Activated CD4-positive, CD25-positive, alpha-beta regulatory T cell treated with anti-CD3 and anti-CD28 coated beads, Interleukin-2, amount 50 U/mL, for 24 hours (primary cell): ENCODE measurements at regions not wholly inside any gene's neighbourhood (a gene's known extent, or its start where the extent isn't known, plus 50 kb on each side); places are given as distances from the start of the nearest gene placed in this dataset.
"Not testable (repeated sequence)": the region's sequence is repeated elsewhere in the genome, so short reads cannot be mapped to it uniquely, and the experiment has no call there.

Experiments
- ATAC-seq, 2 donors: fragments of 150-1000 bp; cut with Tn5 transposase; one replicate each; pipeline ENCODE4 v1.10.0; 2021; ENCODE audit warnings: mild to moderate bottlenecking in 1 of 2, moderate library complexity in 1 of 2

DNA sequence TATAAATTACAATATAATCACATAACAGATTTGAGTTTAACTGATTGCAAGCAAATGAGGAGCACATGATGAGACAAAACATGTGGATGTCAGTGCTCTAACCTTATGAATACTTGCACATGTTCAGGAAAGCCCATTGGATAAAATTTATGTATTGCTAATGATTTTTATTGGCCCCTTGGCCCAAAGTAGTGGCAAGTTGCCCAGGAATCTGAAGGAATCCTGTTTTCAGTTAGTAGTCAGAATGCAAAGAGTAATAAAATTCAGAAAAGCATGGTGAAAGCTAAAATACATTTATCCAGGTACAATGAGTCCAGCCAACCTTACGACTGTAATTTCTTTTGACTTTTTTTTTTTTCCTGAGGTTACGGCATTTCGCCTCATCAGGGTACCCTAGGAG lies 1539.4 kb downstream of the EFNB2 start:
- no peak for ATAC-seq

- ATAC-seq = no peak
Observed at GRCh38 chr13:104993708-104994107, 1541.8 kb downstream of the EFNB2 start.

GRCh38 chr13:104987621-104988020 lies 1547.8 kb downstream of the EFNB2 start:
- ATAC-seq = no peak

DNA sequence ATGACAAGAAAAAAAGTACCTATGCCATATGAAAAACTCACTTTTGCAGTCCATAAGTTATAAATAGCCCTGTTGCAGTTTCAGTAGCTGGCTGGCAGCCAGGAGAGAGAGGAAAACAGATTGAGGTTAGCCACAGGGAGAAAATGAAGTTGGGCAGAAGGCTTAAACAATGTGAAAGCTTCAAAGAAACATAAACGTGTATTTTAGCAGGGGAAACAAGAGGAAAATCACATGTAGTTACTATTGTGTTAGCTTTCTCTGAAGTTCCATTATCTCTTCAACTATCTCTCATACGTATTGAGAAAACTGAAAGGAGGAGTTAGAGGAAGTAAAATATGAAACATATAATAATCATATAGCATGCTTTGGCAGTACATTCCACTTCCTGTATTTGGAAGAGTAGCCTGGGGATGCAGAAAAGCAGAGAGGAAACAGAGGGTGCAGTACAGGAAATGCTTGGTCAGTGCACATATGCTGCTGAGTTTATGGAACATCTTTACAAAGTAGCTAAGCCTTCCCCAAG lies 1551.1 kb downstream of the EFNB2 start:
- ATAC-seq = no peak

- ATAC-seq = no peak
Observed at GRCh38 chr13:104983601-104984000, 1551.9 kb downstream of the EFNB2 start.

DNA sequence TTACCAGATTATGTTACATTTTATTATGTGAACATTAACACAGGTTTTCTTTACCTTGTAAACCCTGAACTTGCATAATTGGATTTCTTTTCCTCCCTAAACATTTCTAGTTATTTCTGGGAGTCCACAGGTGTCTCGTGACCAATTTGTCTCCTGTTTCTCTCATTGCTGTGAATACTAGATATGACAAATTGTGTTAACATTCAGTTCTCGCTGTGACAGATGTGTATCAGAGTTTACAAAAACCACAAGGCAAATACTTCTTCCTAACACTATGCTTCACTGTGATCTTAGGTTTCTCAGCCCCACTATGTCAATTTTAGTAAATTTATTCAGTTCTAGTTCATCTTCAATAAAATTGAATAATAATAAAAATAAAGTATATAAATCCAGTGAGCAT lies 1554.9 kb downstream of the EFNB2 start:
- no peak for ATAC-seq

- ATAC-seq = no peak
Observed at GRCh38 chr13:104979281-104980030, 1556.0 kb downstream of the EFNB2 start.

DNA sequence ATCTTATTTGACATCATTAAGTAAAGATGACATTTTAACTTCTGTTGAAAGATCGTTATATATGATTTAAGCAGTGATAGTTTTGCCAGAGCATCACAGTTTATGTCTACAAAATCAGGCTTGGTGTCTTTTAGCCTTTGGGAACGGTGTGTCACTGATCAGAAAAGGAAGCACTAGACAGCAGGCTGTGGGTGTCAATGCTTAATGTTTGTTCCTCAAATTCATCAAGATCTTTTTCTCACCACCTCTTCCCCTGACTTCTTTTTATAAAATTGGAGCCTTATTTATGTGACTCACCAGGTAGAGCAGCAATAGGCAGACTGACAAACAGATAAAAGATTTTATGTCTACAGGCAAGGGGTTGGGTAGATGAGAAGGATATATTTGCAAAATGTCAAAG lies 1558.5 kb downstream of the EFNB2 start:
- ATAC-seq = no peak

DNA sequence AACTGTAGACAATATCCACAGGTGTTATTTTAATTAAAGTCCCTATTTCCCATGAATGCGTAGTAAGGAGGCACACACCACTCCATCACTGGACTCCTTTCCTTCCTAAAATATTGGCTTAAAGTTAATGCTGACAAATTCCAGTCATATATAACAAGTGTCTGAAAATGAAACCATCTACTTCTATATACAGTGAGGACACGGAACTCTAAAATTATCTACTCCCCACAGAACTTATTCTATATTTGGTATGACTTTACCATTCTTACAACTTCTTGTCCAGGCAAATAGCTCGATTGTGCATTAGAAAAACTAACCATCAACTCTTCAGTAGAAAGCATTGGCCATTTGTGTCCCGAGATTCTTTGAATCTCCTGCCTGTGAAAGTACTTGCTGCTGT lies 1560.2 kb downstream of the EFNB2 start:
- ATAC-seq = no peak

DNA sequence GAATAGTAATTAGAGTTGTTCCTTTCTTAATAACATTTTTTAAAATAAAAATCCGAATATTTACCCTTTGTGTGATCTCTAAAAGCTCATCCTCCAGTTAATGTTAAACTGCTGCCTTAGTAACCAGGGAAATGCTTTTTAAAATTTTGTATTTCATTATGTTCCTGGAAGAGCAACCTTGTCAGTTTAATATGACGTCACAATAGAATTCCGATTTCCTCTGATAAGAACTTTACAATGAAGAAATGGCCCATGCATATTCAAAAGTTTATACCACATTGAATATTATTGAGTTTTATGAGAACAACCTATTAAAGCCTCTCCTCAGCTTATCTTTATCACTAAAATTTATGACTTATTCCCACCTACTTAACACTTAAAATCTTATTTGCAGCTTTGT lies 1566.6 kb downstream of the EFNB2 start:
- no peak for ATAC-seq

- no peak for ATAC-seq
Observed at GRCh38 chr13:104967836-104968630, 1567.4 kb downstream of the EFNB2 start.

- ATAC-seq = no peak
Observed at GRCh38 chr13:104967376-104967775, 1568.1 kb downstream of the EFNB2 start.

DNA sequence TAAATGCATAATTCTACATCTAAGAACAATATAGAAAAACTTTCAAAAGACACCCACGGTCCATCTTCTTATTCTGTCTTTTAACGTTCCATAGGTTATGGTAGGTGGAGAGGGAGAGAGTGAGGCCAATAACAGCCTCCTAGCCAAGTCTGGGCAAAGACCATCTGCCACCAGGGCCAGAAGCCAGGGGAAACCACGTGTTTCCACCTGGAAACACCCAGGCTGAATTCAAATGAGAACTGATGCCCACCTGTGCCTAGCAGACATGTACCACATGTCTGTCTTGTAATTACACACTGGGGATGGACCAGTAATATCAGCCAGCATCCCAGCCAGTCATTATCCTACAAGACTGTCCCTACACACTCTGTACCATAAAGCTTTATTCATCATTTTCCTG lies 1573.1 kb downstream of the EFNB2 start:
- no peak for ATAC-seq

DNA sequence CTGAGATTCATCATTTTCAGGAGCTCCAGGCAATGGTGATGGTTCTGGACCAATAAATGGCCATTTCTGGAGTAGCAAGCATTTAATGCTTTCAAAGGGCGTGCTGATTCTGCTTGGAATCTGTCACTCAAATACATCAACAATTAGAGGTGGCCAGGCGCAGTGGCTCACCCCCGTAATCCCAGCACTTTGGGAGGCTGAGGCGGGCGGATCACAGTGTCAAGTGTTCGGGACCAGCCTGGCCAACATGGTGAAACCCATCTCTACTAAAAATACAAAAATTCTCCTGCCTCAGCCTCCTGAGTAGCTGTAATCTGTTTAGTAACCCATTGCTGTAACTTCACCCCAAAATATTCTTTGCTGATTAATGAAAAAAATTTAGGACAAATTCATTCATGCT lies 1574.2 kb downstream of the EFNB2 start:
- no peak for ATAC-seq

GRCh38 chr13:104954210-104954609 lies 1581.3 kb downstream of the EFNB2 start:
- ATAC-seq = no peak

- no peak for ATAC-seq
Observed at GRCh38 chr13:104953588-104953987, 1581.9 kb downstream of the EFNB2 start.

DNA sequence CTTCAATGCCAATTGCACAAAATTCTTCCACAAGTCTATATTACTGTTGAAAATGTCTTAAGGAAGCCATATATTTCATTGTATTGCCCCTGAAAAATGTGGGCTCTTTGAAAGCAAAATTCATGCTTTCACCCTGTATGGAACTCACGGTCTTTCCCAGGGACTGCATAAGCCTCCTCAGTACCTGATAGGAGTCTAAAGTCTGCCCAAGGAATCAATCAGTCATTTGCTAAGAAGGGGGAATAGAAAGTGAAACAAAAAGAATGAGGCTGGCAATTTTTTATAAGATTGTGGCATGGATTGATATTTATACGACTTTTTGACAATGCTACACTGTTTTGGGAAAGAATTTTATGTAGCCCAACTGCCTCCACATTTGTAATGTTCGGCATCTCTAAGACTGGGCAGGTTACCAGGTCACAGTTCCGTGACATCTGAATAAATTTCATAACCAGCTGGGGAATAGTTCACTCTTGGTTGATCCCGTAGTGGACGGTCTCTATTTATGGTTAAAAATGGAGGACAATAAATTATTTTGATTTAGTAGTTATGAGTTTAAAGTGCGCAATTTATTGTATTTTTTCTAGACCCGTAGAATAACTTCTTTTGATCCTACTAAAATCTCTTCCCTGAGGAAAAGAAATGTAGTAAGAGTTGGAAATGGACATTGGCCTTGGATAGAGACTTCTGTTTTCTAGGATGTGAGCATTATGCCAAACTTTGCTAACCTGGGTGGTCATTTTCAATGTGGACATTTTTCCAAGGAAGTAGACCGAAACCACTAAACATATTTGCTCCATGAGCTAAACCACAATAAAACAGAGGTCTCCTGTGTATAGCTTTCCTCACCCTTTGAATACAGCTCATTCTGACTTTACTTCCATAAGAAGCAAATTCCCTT lies 1585.4 kb downstream of the EFNB2 start:
- no peak for ATAC-seq

GRCh38 chr13:104944176-104944575 lies 1591.3 kb downstream of the EFNB2 start:
- ATAC-seq = no peak

DNA sequence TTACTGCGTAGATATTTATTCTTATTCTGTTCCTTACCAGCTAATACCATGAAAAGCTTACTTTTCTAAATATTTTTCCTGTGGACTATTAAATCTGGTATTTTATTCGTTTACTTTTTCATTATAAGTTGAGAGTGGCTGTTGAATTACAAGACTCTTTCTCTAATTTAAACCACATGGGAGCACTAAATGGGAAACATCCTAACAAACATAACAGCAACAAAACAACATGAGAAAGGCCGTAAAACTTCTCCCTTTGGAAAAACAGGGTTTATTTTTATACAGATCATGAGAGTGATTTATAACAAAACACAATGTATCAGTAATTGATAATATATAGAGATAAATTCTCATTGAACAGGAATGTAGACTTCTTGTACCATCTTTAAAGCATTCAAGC lies 1592.1 kb downstream of the EFNB2 start:
- no peak for ATAC-seq

DNA sequence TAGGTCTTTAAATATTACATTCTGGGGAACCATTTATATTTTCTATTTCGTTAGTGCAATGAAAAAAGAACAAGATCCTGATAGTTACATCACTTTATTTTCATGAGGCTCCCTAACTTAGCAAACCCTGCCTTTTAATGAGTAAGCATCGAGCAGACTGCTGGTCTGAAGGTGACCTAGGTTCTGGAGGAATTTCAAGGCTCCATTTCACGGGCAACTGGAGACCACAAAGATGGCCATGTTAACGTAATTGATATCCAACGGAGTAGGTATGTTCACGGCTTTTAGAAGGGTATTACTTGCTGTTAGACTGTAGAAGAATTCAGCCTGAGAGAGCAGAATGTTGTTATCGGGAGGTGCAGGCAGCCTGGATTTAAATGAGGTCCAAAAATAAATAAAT lies 1597.6 kb downstream of the EFNB2 start:
- ATAC-seq = no peak

DNA sequence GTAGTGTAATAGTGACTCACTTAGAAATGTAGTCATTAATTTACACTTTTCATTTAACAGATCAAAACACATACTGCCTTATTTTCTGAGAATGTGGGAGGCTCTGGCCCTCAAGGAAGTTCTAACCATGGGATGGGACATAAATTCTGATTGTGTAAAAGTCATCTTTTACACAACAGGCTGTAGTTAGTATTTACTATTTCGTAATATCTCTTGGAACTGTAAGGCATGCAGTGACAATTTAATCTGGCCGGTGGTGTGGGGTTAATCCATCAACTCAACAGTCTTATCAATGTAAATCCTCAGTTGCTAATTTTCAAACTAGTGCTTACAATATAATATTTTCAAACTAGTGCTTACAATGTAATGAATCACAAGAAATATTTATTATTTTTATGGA lies 1599.2 kb downstream of the EFNB2 start:
- ATAC-seq = no peak

DNA sequence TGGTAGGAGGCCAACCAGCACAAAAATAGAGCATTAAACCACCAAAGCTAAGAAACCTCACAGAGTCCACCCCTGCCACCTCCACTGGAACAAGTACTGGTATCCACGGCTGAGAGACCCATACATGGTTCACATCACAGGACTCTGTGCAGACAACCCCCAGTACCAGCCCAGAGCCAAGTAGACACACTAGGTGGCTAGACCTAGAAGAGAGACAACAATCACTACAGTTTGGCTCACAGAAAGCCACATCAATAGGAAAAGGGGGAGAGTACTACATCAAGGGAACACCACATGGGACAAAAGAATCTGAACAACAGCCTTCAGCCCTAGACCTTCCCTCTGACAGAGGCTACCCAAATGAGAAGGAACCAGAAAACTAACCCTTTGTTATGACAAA lies 1614.9 kb downstream of the EFNB2 start:
- ATAC-seq = not testable (repeated sequence)

DNA sequence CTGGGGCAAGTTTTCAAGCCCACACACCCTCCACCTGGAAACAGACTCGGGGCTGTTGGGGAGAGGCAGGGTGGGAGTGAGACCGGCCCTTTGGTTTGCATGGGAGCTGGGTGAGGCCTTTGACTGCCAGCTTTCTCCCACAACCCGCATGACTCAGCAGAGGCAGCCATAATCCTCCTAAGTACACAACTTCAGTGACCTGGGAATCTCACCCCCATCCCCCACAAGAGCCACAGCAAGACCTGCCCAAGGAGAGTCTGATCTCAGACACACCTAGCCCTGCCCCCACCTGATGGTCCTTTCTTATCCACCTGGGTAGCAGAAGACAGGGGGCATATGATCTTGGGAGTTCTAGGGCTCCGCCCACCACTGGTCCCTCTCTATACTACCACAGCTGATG lies 1615.4 kb downstream of the EFNB2 start:
- ATAC-seq = no peak
